GM12872 (cell line): ENCODE measurements at regions not wholly inside any gene's neighbourhood (a gene's known extent, or its start where the extent isn't known, plus 50 kb on each side); places are given as distances from the start of the nearest gene placed in this dataset.

ENCODE experiments used
- CTCF ChIP-seq: IDR thresholded peaks from 3 replicates; pipeline ENCODE4 v1.5.1; 2011; ENCODE audit warnings: low read depth, mild to moderate bottlenecking, low read length, moderate library complexity; ENCODE audit not compliant: insufficient read depth

GRCh38 chr16:49111351-49111750, 170.3 kb downstream of the CBLN1 start:
- no peak for TF ChIP-seq CTCF

GRCh38 chr16:49108611-49109010, 173.0 kb downstream of the CBLN1 start:
- no peak for TF ChIP-seq CTCF

- no peak for TF ChIP-seq CTCF
Measured at GRCh38 chr16:49103298-49103697, 178.3 kb downstream of the CBLN1 start.

GRCh38 chr16:49101997-49102396, 179.6 kb downstream of the CBLN1 start:
- TF ChIP-seq CTCF, result no peak

GRCh38 chr16:49100366-49100765, 181.3 kb downstream of the CBLN1 start:
- TF ChIP-seq CTCF, result no peak

- no peak for TF ChIP-seq CTCF
Measured at GRCh38 chr16:49097964-49098363, 183.7 kb downstream of the CBLN1 start.

GRCh38 chr16:49096176-49096945, 185.3 kb downstream of the CBLN1 start:
- TF ChIP-seq CTCF, result no peak
